ENCODE measurements at regions not wholly inside any gene's neighbourhood (a gene's known extent, or its start where the extent isn't known, plus 50 kb on each side); places are given as distances from the start of the nearest gene placed in this dataset.

- no peak overlapping the region for H2BK5ac ChIP-seq (ENCODE audit: low read depth, low read length)
- no peak overlapping the region for H2AFZ ChIP-seq (ENCODE audit: low read length)
- H2BK20ac ChIP-seq (ENCODE audit: low read length): no peak overlapping the region
- no peak overlapping the region for H2BK120ac ChIP-seq (replicated peaks; ENCODE audit: low read depth, low read length)
- H4K91ac ChIP-seq (replicated peaks; ENCODE audit: insufficient read length, low read length): no peak overlapping the region
- no peaks in the 10 kb centered on the region for H3K79me2 ChIP-seq (ENCODE audit: control insufficient read depth in 1 of 2, insufficient read depth in 2 of 2, low read length in 2 of 2)
- FAIRE-seq: no peak
- no peak overlapping the region for H4K8ac ChIP-seq (ENCODE audit: extremely low read depth, insufficient read depth, low read length)
- H3K23me2 ChIP-seq (ENCODE audit: low read depth, low read length): no peaks in the 10 kb centered on the region
- H2AK5ac ChIP-seq (ENCODE audit: low read depth, low read length): no peak overlapping the region
- H3K23ac ChIP-seq (ENCODE audit: insufficient read length): no peak overlapping the region
- WGBS, 2 experiments (ENCODE audit: extremely low coverage in 1 of 2, insufficient coverage in 1 of 2, insufficient read length in 1 of 2, insufficient replicate concordance in 2 of 2, low coverage in 1 of 2, low lambda C conversion rate in 2 of 2, missing lambda C conversion rate in 1 of 2): 85% methylated on average over 6 of the region's 8 CpGs; no CpG with 5 or more reads in 1 of the 2 experiments
- H3K18ac ChIP-seq (ENCODE audit: extremely low read depth, low read length): no peak overlapping the region
- H4K20me1 ChIP-seq (replicated peaks in 1 of 2; ENCODE audit: control insufficient read depth in 1 of 2, insufficient read depth in 2 of 2, low read length in 2 of 2): no peaks in the 10 kb centered on the region
- no peaks in the 10 kb centered on the region for H3K36me3 ChIP-seq (ENCODE audit: control insufficient read depth in 2 of 4, insufficient read depth in 4 of 4, low read length in 3 of 4)
- H3K4me2 ChIP-seq (ENCODE audit: insufficient read depth in 1 of 2, low read depth in 2 of 2, low read length in 2 of 2): no peak overlapping the region
- DNase-seq (ENCODE audit: low read depth in 1 of 2, low spot score in 2 of 2): no peak
- no peak overlapping the region for H2BK12ac ChIP-seq (ENCODE audit: low read depth, low read length)
- ChIA-PET POLR2A (ENCODE audit: partially characterized antibody) (no interaction called here), CTCF (ENCODE audit: partially characterized antibody) (interaction anchor here (1.2 kb wide), 1 partner anchor 10 kb away, joined by 4 read pairs; no protein-coding TSS in a partner anchor)
- H3K56ac ChIP-seq (replicated peaks; ENCODE audit: insufficient read length, low read depth, low read length): no peak overlapping the region
- no peak overlapping the region for H3K4ac ChIP-seq (replicated peaks; ENCODE audit: insufficient read length, low read depth, low read length)
- H3K9ac ChIP-seq (replicated peaks in 1 of 4; ENCODE audit: extremely low read depth in 1 of 4, low read depth in 3 of 4, low read length in 3 of 4): no peak overlapping the region
- no peak overlapping the region for H3K14ac ChIP-seq (ENCODE audit: insufficient read length)
- H2BK15ac ChIP-seq (ENCODE audit: low read length): no peak overlapping the region
- no peak overlapping the region for H3K27ac ChIP-seq (ENCODE audit: low read depth, low read length)
- no peaks in the 10 kb centered on the region for H3K79me1 ChIP-seq (ENCODE audit: low read depth, low read length)
- H3K4me3 ChIP-seq (ENCODE audit: extremely low read depth in 1 of 4, insufficient read depth in 2 of 4, low read depth in 3 of 4, low read length in 4 of 4): no peak overlapping the region
- H3K4me1 ChIP-seq (replicated peaks in 1 of 4; ENCODE audit: control insufficient read depth in 3 of 4, insufficient read depth in 4 of 4, low read length in 3 of 4): no peaks in the 10 kb centered on the region
- peaks cover 62 to 82% of the 10 kb centered on the region in 2 experiments for H3K9me3 ChIP-seq (ENCODE audit: insufficient read depth in 2 of 2, low read depth in 1 of 2, low read length in 1 of 2)
- H3K27me3 ChIP-seq (replicated peaks in 1 of 4; ENCODE audit: control insufficient read depth in 3 of 4, extremely low read depth in 1 of 4, insufficient read depth in 3 of 4, low read length in 3 of 4): no peaks in the 10 kb centered on the region
- H4K5ac ChIP-seq (ENCODE audit: insufficient read length, low read depth, low read length): no peak overlapping the region
- no peak for TF ChIP-seq FOSL1 (IDR thresholded peaks at IDR 0.05; ENCODE audit: insufficient read depth, low read depth, low read length)
- TF ChIP-seq, protein P1, sequence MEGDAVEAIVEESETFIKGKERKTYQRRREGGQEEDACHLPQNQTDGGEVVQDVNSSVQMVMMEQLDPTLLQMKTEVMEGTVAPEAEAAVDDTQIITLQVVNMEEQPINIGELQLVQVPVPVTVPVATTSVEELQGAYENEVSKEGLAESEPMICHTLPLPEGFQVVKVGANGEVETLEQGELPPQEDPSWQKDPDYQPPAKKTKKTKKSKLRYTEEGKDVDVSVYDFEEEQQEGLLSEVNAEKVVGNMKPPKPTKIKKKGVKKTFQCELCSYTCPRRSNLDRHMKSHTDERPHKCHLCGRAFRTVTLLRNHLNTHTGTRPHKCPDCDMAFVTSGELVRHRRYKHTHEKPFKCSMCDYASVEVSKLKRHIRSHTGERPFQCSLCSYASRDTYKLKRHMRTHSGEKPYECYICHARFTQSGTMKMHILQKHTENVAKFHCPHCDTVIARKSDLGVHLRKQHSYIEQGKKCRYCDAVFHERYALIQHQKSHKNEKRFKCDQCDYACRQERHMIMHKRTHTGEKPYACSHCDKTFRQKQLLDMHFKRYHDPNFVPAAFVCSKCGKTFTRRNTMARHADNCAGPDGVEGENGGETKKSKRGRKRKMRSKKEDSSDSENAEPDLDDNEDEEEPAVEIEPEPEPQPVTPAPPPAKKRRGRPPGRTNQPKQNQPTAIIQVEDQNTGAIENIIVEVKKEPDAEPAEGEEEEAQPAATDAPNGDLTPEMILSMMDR (IDR thresholded peaks at IDR 0.05; ENCODE audit: control extremely low read depth in 1 of 3, insufficient read depth in 1 of 3, low read depth in 1 of 3, low read length in 3 of 3): no peak
- TF ChIP-seq, protein P2, sequence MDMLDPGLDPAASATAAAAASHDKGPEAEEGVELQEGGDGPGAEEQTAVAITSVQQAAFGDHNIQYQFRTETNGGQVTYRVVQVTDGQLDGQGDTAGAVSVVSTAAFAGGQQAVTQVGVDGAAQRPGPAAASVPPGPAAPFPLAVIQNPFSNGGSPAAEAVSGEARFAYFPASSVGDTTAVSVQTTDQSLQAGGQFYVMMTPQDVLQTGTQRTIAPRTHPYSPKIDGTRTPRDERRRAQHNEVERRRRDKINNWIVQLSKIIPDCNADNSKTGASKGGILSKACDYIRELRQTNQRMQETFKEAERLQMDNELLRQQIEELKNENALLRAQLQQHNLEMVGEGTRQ (IDR thresholded peaks at IDR 0.05; ENCODE audit: low read length): no peak
- no peak for TF ChIP-seq NRF1 (IDR thresholded peaks at IDR 0.05; ENCODE audit: low read depth, low read length)
- TF ChIP-seq, protein P3, sequence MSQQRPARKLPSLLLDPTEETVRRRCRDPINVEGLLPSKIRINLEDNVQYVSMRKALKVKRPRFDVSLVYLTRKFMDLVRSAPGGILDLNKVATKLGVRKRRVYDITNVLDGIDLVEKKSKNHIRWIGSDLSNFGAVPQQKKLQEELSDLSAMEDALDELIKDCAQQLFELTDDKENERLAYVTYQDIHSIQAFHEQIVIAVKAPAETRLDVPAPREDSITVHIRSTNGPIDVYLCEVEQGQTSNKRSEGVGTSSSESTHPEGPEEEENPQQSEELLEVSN (IDR thresholded peaks at IDR 0.05): no peak
- no peak for TF ChIP-seq SUZ12 (IDR thresholded peaks at IDR 0.05; ENCODE audit: low read length)
- no peak for TF ChIP-seq JUN (IDR thresholded peaks at IDR 0.05; ENCODE audit: low read depth, low read length)
- TF ChIP-seq KDM4A (IDR thresholded peaks at IDR 0.05; ENCODE audit: low read depth, low read length, severe bottlenecking): no peak
- TF ChIP-seq SIX5 (IDR thresholded peaks at IDR 0.05; ENCODE audit: low read depth, low read length): no peak
These were observed 377.7 kb upstream of the NUPR2 start for GRCh38 chr7:56493704-56494450.

Measured in H1 (cell line).